GM23338 (cell line): ENCODE measurements at regions not wholly inside any gene's neighbourhood (a gene's known extent, or its start where the extent isn't known, plus 50 kb on each side); places are given as distances from the start of the nearest gene placed in this dataset.

Experiments
- CREB1 ChIP-seq: fragments of 250-450 bp; sonication (Bioruptor Pico); IDR thresholded peaks from 2 replicates; pipeline ENCODE4 v1.5.0; 2020; ENCODE audit warnings: low read depth, mild to moderate bottlenecking, moderate library complexity
- CTCF ChIP-seq, 2 experiments: fragments of 200-600 bp in 1 of 2; sonication (generic) in 1 of 2; conservative IDR thresholded peaks; 2 replicates each; pipeline versions ENCODE4 v1.5.1 to v1.6.1; 2016 to 2017; ENCODE audit warnings: antibody characterized with exemption in 2 of 2, low read depth in 2 of 2, mild to moderate bottlenecking in 2 of 2, moderate library complexity in 1 of 2
- ETS1 ChIP-seq: IDR thresholded peaks from 2 replicates; pipeline ENCODE4 v1.6.1; 2016; ENCODE audit warnings: antibody characterized with exemption
- EZH2 ChIP-seq: fragments of 200-600 bp; sonication (generic); IDR thresholded peaks from one replicate; pipeline ENCODE4 v1.8.0; 2017; ENCODE audit warnings: antibody characterized with exemption, mild to moderate bottlenecking, low read depth; ENCODE audit not compliant: unreplicated experiment
- EZH2phosphoT487 ChIP-seq: fragments of 200-600 bp; sonication (generic); IDR thresholded peaks from one replicate; pipeline ENCODE4 v1.8.1; 2018; ENCODE audit warnings: antibody characterized with exemption; ENCODE audit not compliant: unreplicated experiment
- JUNB ChIP-seq: IDR thresholded peaks from one replicate; pipeline ENCODE4 v1.6.1; 2016; ENCODE audit warnings: antibody characterized with exemption; ENCODE audit not compliant: unreplicated experiment
- POLR2AphosphoS5 ChIP-seq: IDR thresholded peaks from 2 replicates; pipeline ENCODE4 v1.6.1; 2016; ENCODE audit warnings: antibody characterized with exemption, low read depth
- REST ChIP-seq: IDR thresholded peaks from one replicate; pipeline ENCODE4 v1.6.1; 2018; ENCODE audit warnings: antibody characterized with exemption; ENCODE audit not compliant: unreplicated experiment
- STAT1 ChIP-seq: IDR thresholded peaks from one replicate; pipeline ENCODE4 v1.6.1; 2016; ENCODE audit warnings: antibody characterized with exemption; ENCODE audit not compliant: unreplicated experiment

- TF ChIP-seq CTCF (conservative IDR thresholded peaks at IDR 0.05; ENCODE audit: low read depth in 2 of 2) (no peak), POLR2AphosphoS5 (no peak), JUNB (no peak), EZH2 (no peak), REST (no peak), CREB1 (CRISPR knock-in tag) (no peak), EZH2phosphoT487 (no peak), ETS1 (no peak), STAT1 (no peak)
Measured at GRCh38 chr4:31041385-31041784, 321.2 kb downstream of the PCDH7 start.
